Duodenal mucosa (tissue), 2 donors: ENCODE measurements at regions not wholly inside any gene's neighbourhood (a gene's known extent, or its start where the extent isn't known, plus 50 kb on each side); places are given as distances from the start of the nearest gene placed in this dataset.

Experiments used
- H3K27ac ChIP-seq: one replicate; pipeline ENCODE4 v1.7.0; 2013; ENCODE audit warnings: low read depth, low read length
- H3K27me3 ChIP-seq, 2 donors: one replicate each; pipeline ENCODE4 v1.7.0; 2013; ENCODE audit warnings: low read length in 2 of 2, control low read depth in 1 of 2; ENCODE audit not compliant: insufficient read depth in 2 of 2, control insufficient read depth in 1 of 2
- H3K36me3 ChIP-seq, 2 donors: one replicate each; pipeline ENCODE4 v1.7.0; 2013; ENCODE audit warnings: low read length in 2 of 2, control low read depth in 1 of 2; ENCODE audit not compliant: insufficient read depth in 2 of 2, control insufficient read depth in 1 of 2
- H3K4me1 ChIP-seq, 2 donors: one replicate each; pipeline ENCODE4 v1.7.0; 2013; ENCODE audit warnings: low read length in 2 of 2, control low read depth in 1 of 2; ENCODE audit not compliant: insufficient read depth in 2 of 2, control insufficient read depth in 1 of 2
- H3K4me3 ChIP-seq, 2 donors: one replicate each; pipeline ENCODE4 v1.7.0; 2013; ENCODE audit warnings: low read length in 2 of 2, low read depth in 1 of 2
- H3K9ac ChIP-seq, 2 donors: one replicate each; pipeline ENCODE4 v1.7.0; 2013; ENCODE audit warnings: low read length in 2 of 2, low read depth in 1 of 2
- H3K9me3 ChIP-seq, 2 donors: one replicate each; pipeline ENCODE4 v1.7.0; 2013; ENCODE audit warnings: low read length in 2 of 2, control low read depth in 1 of 2; ENCODE audit not compliant: control insufficient read depth in 1 of 2

DNA sequence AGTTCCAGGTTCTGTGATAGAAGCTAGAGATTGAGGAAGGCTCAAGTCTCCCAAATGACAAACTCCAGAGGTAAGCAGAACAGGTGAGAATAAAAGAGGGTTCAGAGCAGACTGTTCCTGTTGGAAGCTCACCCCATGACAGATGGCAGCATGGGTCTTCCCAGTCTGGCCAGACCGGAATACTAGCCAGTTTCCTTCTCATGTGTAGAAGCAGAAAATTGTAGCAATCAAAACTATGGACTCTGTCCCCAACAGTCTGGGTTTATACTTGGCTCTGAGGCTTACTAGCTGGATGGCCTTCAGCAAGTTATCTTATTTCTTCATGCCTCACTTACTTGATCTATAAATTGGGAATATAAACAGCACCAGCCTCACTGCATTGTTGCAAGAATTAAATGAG, 494.8 kb downstream of the MN1 start:
- no peaks in the 10 kb centered on the region for H3K27me3 ChIP-seq
- no peaks in the 10 kb centered on the region for H3K36me3 ChIP-seq
- no peak overlapping the region for H3K4me3 ChIP-seq
- H3K27ac ChIP-seq: no peak overlapping the region
- no peak overlapping the region for H3K9ac ChIP-seq
- no peaks in the 10 kb centered on the region for H3K9me3 ChIP-seq
- peaks cover 2 to 16% of the 10 kb centered on the region in 2 donors for H3K4me1 ChIP-seq

DNA sequence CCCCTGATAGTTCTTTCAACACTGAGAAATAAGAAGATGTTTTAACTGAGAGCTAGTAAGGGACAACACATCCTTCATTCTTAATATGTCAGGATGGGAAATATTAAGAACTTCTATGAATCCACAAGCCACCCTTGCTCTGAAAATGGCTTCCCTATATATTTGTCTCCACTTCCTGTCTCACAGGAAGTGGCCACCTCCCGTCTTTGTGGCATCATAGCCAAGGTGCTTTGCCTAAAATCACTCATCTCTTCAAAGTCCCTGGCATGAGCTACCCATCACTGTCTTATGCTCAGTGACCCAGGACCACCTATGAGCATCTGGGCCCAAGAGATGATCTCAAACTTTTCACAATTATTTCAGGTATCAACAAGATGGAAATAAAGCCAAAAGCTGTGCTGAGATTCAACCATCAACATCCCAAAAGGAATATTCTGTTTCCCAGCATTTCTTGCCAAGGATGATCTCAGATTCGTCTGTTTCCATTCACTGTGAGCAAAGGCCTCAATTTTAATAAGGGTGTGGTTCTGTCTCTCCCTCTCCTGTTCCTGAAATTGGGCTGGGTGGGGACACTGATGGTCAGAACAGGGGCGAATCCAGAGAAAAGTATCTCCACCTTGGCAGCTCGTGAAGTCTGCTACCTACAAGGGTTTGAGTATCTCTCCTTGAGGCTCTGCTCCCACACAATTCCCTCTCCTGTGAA, 493.9 kb downstream of the MN1 start:
- H3K27me3 ChIP-seq: no peaks in the 10 kb centered on the region
- no peak overlapping the region for H3K9ac ChIP-seq
- H3K4me3 ChIP-seq: no peak overlapping the region
- H3K27ac ChIP-seq: no peak overlapping the region
- peaks cover 12 to 20% of the 10 kb centered on the region in 2 donors for H3K4me1 ChIP-seq
- no peaks in the 10 kb centered on the region for H3K36me3 ChIP-seq
- no peaks in the 10 kb centered on the region for H3K9me3 ChIP-seq

DNA sequence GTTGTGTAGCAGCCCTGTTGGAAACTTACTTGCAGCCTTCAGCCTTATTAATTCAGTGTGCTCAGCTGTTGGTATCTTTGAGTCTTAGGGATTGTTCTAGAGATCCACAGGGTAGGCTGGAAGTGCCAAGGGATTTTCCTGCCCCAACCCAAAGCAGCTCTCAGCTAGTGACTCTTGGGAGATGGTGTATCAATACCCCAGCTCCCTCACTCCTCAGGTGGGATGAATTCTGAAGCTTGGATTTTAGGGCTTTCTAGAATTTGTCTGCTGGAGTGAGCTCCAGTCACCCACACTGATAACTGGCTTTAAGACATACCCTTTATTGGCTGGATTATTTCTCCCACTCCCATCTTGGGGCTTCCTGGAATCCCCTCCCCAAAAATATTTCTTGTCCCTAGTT, 493.0 kb downstream of the MN1 start:
- Histone ChIP-seq H3K9ac (no peak overlapping the region), H3K9me3 (no peaks in the 10 kb centered on the region), H3K4me3 (no peak overlapping the region), H3K27ac (no peak overlapping the region), H3K27me3 (no peaks in the 10 kb centered on the region), H3K4me1 (peaks cover 19 to 25% of the 10 kb centered on the region in 2 donors), H3K36me3 (no peaks in the 10 kb centered on the region)

DNA sequence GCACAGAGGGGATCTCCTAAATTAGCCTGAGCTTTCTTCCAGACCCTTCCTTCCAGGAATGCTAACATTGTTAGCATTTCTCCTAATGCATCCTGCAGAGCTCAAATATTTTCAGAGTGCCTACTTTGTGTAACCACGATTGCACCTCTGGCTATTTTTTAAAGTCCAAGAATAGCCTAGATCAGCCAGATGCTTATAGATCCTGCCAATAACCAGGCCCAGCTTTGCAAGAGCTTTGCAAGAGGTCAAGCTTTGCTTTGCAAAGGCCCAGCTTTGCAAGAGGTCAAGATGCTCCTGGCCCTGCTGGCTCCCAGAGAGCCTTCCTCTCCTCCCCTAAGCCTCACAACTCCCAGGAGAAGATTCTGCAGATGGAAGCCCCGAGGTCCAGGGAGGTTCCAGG, 491.9 kb downstream of the MN1 start:
- Histone ChIP-seq H3K36me3 (no peaks in the 10 kb centered on the region), H3K9ac (no peak overlapping the region), H3K4me1 (peaks cover 31 to 32% of the 10 kb centered on the region in 2 donors), H3K27me3 (no peaks in the 10 kb centered on the region), H3K27ac (no peak overlapping the region), H3K4me3 (no peak overlapping the region), H3K9me3 (no peaks in the 10 kb centered on the region)

DNA sequence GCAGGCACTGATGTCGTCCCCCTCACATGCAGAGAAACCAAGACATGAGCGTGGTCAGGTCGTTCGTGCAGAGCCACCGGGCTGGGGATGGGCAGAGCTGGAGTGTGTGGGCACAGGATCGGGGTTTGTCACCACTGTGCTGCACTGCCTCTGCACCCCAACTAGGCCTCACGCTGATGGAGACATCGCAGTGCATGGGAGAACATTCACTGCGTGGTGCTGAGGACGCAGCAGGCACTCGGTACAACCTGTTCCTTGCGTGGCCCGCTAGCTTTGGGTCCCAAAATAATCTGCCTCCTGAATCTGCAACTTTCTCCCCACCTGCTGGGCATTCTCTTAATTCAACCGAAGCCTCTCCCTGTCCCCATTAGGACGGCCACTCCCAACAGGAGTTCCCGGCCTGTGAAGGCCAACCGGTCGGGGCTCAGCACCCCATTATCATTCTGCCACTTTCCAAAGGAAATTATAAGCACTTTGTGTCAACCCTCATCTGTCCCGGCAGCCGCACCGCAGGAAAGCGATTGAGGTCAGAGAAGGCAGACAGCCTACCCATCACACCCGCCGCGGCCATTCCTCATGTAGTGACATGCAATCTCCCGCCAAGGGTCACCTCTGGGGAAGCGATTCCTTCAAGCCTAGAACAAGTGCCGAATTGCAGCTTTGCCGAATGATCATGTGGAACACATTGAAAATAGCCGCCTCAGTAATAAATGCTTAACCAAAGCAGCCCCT, 490.4 kb downstream of the MN1 start:
- Histone ChIP-seq H3K9me3 (no peaks in the 10 kb centered on the region), H3K9ac (no peak overlapping the region), H3K36me3 (no peaks in the 10 kb centered on the region), H3K4me3 (no peak overlapping the region), H3K27me3 (no peaks in the 10 kb centered on the region), H3K4me1 (peaks cover 37 to 44% of the 10 kb centered on the region in 2 donors), H3K27ac (no peak overlapping the region)

DNA sequence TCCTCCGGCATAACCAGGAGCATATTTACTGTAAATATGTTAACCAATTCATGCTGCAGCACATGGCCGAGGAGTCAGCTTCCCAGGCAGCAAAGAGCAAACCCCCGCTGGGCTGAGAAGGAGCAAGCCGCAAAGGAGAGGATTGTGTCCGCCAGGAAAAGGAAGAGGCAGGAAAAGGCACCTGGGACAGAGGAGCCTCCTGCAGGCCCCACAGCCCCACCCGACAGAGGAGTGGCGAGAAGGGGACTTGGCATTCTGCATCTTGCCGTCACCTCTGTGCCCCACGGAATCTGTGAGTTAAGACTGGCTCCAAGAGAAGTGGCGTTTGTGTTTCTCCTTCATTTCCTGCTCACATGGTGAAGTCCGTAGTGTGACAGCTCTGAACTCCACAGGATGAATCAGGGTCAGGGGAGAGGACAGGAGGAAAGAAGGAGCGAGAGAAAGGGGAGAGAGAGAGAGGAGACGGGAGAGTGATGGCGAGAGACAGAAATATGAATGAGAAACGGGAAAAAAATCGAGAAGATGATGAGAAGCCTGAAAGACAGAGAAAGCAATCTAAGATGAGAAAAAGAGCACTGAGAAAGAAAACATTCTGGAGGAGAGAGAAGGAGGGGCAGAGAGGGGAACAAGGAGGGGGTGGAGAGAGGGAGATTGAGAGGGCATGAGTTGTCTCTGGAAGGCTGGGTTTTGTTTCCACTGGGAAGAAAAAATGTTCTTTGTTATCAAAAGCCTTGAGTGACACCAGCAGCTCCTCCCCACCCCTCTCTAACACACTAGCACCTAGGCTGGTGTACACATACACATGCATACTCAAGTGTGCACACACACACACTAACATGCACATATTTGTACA, 489.6 kb downstream of the MN1 start:
- no peaks in the 10 kb centered on the region for H3K36me3 ChIP-seq
- peaks cover 40 to 42% of the 10 kb centered on the region in 2 donors for H3K4me1 ChIP-seq
- no peak overlapping the region for H3K9ac ChIP-seq
- H3K27me3 ChIP-seq: no peaks in the 10 kb centered on the region
- no peak overlapping the region for H3K4me3 ChIP-seq
- H3K27ac ChIP-seq: no peak overlapping the region
- H3K9me3 ChIP-seq: no peaks in the 10 kb centered on the region

DNA sequence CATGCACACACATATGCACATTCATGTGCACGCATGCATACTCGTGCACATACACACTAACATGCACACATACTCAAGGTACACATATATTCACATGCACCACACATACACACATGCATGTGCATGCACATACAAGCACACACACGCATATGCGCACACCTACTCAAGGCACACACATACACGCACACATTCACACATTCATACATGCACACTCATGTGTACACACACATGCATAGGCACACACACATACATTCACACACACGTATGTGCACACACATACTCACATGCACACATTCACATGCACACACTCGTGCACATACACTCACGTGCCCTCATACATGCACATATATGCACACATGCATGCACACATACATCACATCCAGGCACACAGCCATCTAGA, 489.0 kb downstream of the MN1 start:
- Histone ChIP-seq H3K9me3 (no peaks in the 10 kb centered on the region), H3K36me3 (no peaks in the 10 kb centered on the region), H3K9ac (no peak overlapping the region), H3K4me3 (no peak overlapping the region), H3K4me1 (peaks cover 44 to 46% of the 10 kb centered on the region in 2 donors), H3K27me3 (no peaks in the 10 kb centered on the region), H3K27ac (no peak overlapping the region)

DNA sequence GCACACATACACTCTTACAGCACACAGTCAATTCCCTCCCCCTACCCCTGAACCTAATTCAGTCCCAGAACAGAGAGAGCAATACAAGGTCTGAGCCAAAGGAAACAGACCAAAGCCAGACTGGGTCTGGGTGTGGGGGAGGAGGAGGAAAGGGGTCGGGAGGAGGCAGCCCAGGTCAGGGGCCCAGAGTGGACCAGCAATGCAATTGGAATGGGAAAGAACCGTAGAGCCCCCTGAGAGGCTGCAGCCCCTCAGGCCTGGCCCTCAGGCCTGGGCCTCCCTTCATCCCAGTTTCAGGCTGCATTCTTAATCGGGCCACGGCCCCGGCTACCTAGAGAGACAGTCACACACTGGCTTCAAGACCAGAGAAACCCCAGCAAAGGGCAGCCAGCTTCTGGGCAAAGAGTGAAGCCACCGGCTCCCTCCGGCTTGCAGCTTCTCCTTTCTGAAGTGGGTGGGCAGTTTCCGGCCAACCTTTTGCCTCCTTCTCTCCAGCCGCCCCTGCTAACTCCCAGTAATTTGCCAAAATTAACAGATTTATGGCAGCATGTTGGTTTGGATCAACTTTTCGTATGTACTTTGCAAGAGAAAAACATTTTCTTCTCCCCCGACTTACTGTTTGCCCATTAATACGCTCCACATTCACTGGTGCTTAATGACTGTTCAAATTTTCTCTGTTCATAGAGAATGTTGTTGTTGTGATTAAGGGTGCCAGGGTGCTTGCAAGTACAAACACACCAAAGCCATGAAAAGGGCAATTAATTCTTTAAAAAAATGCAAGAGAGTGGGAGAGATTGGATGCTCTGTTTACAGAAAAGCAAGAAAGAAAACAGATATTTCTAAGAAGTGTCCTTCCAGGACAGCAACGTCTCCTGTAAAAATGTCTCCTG, 488.3 kb downstream of the MN1 start:
- Histone ChIP-seq H3K4me3 (no peak overlapping the region), H3K27me3 (no peaks in the 10 kb centered on the region), H3K27ac (no peak overlapping the region), H3K36me3 (no peaks in the 10 kb centered on the region), H3K4me1 (peaks cover 51 to 52% of the 10 kb centered on the region in 2 donors), H3K9me3 (no peaks in the 10 kb centered on the region), H3K9ac (no peak overlapping the region)

DNA sequence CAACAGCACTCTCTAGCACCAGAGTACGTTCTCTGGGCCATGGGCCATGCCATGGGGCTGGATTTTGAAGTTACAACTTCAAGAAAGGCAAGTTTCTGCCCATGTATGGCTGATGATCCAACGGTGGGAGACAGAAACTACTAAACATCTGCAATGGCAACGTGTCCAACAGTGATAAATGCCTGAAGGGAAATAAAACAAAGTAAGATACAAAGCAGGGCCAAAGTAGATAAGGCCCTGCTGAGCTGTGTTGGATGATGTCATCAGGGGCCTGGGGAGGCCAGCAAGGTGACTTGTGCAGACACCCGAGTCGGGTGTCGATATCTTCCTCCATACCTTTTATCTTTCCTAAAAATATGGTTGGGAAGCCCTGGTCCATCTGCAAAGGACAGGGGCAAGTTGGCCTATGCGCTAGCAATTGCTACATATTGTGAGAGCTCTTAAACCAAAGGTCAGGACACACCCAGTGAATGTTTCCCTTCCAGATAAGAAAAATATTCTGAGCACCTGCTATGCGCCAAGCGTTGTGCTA, 487.2 kb downstream of the MN1 start:
- Histone ChIP-seq H3K27me3 (no peaks in the 10 kb centered on the region), H3K27ac (no peak overlapping the region), H3K4me3 (no peak overlapping the region), H3K36me3 (no peaks in the 10 kb centered on the region), H3K9me3 (peaks cover 0 to under 1% of the 10 kb centered on the region in 2 donors), H3K4me1 (peaks cover 58 to 61% of the 10 kb centered on the region in 2 donors), H3K9ac (no peak overlapping the region)
